HPDE6-E6E7 (cell line): ENCODE measurements at regions not wholly inside any gene's neighbourhood (a gene's known extent, or its start where the extent isn't known, plus 50 kb on each side); places are given as distances from the start of the nearest gene placed in this dataset.

ENCODE experiments used
- DNase-seq: peaks from one replicate; pipeline ENCODE4 v3.0.0; 2011; ENCODE audit warnings: missing footprints; ENCODE audit errors: extremely low spot score

DNA sequence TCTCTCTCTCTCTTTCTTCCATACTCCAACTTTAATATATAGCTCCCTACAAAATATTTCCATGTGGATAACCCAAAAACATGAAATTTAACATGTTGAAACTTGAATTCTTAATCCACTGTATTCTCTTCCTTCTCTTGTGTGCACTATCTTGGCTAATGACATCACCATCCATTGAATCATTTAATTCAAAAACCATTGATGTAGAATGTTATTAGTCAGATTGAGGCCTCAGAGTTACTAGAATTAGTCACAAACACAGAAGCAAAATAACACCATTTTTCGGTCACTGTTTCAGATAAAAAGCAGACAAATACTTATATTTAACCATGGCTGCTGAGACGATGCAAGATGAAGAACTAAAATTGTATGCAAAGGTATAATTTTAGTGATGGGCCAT is 256.9 kb upstream of the LRRC3B start:
- DNase-seq, result no peak

DNA sequence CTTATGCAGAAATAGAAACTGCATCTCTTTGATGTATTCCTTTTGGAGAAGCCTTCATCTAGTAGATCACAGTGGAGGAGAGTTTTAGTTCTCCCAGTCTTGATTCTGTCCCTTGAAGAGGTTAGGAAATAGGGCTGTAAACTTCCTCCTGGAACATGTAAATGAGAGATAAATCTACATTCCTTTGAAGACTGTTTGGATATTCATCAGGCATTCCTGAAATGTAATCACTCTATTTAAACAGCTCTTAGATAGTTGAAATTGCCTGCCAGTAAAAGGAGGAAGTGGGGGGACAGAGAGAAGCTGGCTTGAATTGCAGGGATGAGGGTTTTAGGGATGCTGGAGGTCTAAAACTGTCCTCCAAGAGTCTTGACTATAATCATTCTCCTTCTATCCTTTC is 254.3 kb upstream of the LRRC3B start:
- no peak for DNase-seq

DNA sequence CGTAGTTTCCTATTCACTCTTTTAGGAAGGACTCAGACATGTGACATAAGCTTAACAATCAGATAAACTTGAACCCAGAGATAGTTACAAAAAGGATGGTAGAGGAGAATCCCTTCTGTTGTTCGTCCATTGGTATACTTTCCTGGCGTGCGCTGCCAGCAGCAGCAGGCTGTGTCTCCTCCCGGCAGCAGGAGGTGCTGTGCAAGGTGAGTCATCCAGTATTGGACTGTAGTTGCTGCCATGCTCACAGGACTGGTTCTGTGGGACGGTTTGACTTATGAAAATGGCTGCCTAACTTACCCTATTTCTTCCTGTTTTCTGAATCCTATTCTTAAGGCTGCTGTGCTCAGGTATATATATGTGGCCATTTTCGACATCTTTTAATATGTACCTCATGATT is 253.4 kb upstream of the LRRC3B start:
- DNase-seq, result no peak

GRCh38 chr3:26375843-26376530 is 246.6 kb upstream of the LRRC3B start:
- DNase-seq, result no peak

- no peak for DNase-seq
These were observed 241.2 kb upstream of the LRRC3B start for GRCh38 chr3:26381411-26381810.

- no peak for DNase-seq
These were observed 215.9 kb upstream of the LRRC3B start for GRCh38 chr3:26406636-26407035.

DNA sequence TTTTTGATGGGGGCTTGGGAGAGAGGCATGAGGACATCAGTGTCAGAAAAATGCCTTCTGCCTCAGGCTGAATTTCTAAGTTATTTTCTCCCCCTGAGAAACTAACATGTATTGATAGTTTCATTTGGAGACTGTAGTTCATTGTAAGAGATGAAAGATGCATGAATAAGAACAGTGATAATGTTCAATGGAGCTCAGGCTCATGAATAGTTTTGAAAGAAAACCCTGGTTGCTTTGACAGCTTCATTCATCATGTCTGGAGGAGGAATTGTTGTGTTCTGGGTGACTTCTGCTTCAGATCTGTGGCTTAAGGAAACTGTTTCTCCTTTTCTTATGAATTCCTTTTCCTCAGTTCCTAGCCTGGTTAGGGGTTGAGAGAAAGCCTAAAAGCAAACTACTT is 204.0 kb upstream of the LRRC3B start:
- no peak for DNase-seq

DNA sequence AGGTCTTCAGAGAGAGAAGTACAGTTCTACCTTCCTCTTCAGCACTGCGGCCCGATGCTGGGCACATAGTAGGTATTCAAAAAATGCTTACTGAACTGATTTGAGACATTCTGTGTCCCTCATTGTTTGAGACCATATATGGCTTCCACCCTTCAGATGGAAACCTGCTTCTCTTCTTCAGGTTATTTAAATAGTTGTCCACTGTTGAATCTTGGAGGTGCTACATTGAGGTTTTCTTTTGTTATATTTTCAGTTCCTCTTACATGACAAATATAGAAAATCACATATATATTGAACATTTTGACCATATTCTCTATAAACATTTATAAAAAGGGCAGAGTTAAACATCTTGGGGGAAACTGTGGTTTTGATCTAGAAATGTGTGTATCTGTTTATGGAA is 200.2 kb upstream of the LRRC3B start:
- no peak for DNase-seq

DNA sequence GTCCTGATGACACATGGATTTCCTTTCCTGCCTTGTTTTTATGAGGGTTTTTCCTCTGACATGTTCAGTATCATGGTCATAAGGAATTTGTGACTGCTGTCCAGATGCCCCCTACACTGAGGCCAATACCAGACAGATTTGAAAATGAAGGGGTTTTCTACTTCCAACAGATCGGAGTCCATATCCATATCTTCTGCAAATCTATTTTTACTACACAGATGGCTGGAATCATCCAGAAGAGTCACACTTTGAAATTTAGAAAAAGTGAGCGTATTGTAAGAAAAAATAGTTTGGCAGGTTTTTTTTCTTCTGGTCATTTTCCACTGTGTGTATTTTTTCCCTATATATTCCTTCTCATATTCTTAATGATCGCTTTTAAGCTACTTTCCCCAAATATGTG is 197.5 kb upstream of the LRRC3B start:
- DNase-seq, result no peak

DNA sequence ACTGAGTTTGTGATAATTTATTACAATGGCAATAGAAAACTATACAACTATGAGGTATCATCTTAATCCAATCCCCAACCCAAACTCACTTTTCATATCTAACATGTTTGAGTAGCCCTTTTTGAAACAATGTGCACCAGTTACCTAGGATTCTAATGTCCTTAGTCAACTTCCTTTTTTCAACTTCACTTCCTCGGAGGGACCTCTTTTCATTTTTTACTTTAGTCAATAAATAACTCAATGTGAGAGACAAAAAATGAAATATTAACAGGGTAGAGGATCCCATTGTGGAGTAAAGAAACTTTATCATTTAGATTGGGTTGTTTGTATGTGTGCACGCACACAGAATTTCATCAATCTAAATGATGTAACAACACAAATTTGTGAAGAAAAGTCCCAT is 193.6 kb upstream of the LRRC3B start:
- no peak for DNase-seq

DNA sequence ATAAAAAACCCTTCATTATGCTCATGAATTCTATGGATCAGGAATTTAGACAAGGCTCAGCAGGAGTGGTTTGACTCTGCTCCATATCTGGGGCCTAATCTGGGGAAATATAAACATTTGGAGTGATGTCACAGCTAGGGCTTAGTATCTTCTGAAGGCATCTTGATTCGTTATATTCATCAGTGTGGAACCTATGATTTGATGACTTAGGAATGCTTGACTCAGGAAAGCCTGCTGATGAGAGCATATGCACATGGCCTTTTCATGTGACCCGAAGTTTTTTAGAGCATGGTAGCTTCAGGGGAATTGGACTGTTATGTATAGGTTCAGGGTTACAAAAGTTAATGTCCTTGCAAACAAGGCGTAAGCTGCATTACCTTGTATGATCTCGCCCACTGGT is 184.9 kb upstream of the LRRC3B start:
- DNase-seq, result no peak

- DNase-seq, result no peak
These were observed 184.1 kb upstream of the LRRC3B start for GRCh38 chr3:26438325-26438940.

GRCh38 chr3:26438981-26439884 is 183.3 kb upstream of the LRRC3B start:
- DNase-seq, result no peak

DNA sequence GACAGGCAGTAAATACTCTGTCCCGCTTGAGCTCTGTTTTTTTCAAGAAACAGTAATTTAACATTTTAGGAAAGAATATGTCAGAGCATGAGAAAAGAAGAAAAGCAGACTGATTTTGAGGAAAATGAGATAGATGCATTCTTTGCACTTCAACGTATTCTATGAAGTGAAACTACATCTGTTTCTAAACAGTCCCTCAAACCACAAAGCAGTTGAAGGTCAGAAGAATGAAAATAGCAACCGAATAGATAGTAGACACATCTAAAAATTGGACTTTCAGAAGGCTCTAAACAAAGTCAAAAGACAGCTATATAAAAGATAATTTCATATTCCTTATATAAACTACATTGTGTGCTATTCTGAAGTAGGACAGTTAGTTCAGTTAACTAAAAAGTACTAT is 172.6 kb upstream of the LRRC3B start:
- DNase-seq, result no peak

DNA sequence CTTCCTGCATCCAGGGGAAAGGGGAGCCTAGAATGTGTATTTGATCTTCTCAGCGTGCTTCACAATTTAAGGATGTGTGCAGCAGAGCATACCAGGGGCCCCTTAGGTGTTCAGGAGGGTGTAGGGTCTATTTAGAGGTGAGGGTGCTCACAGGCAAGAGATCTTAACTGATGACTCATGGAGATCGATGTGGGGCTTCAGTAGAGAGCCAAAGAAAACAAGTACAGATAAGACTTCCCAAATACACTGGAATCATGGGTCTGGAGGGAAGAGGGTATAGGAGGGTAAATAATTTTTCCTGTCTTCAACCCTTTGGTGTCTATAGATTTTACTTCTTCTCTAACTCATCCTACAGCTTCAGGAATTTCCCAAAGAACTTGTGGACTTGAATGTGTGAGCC is 170.2 kb upstream of the LRRC3B start:
- DNase-seq, result no peak

DNA sequence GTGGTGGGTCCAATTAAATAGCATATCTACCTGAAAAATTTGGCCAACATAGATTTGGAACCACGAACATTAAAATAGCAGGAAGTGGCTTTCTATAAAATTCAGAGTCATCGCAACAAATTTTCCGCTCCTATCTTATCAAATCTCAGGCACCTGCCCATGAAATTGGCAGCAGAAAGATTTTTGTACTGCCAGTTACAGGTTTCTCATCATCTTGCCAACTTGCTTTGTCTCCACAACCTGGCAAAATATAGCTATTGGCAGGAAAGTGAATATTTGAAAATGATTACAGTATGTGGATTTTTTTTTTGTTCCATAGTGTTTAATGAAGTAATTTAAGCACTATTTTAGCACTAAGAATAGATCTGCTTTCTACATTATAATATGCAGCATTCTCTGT is 161.6 kb upstream of the LRRC3B start:
- no peak for DNase-seq

- no peak for DNase-seq
These were observed 150.2 kb upstream of the LRRC3B start for GRCh38 chr3:26472345-26472744.

- no peak for DNase-seq
These were observed 147.9 kb upstream of the LRRC3B start for GRCh38 chr3:26474706-26475105.

DNA sequence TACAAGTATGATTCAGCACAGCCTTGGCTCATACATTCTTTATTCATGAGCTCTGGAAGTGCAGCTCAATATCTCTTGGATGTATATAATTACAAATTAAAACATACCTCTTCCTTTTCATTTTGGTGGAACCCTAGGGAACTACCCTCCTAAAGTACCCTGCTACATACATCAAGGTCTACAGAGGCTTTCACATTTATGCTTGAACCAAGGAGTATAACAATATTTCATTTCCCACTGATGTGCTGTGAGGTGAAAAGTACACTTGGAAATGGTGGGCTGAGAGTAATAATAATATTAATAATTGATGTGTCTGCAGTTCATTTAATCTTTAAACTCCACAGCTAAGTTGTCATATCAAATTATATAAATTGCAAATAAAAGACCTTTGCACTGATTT is 142.2 kb upstream of the LRRC3B start:
- DNase-seq, result no peak

DNA sequence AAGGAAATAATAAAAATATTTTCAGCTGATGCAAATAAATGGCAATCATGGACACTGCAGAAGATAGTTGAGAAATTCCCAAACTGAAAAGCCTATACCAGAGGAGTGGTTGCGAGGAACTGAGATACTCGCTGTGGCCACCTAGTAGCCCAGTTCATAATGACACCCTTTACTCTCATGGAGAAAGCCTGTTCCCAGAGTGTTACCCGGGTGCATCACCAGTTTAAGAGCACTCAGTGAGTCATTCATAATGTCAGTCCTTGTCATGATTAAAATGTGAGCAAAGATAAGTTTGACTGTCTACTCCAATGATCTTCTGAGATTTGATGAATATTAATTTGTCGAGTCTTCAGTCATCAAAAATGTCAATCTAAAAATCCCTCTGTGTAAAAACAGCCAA is 138.4 kb upstream of the LRRC3B start:
- no peak for DNase-seq

GRCh38 chr3:26498271-26498670 is 124.3 kb upstream of the LRRC3B start:
- DNase-seq, result no peak

- no peak for DNase-seq
These were observed 117.2 kb upstream of the LRRC3B start for GRCh38 chr3:26505399-26505798.
